GM12878 (cell line): ENCODE measurements at regions not wholly inside any gene's neighbourhood (a gene's known extent, or its start where the extent isn't known, plus 50 kb on each side); places are given as distances from the start of the nearest gene placed in this dataset.

Experiments
- ATAC-seq: fragments of 200-7000 bp; cut with Tn5 transposase; 3 replicates; pipeline ENCODE4 v1.9.1; 2020; ENCODE audit warnings: mild to moderate bottlenecking, moderate library complexity
- BruUV-seq: library from RNA; stranded (reverse); fragments of 400-500 nt; replicated peaks from 2 replicates; lab custom pipeline; 2021; lab: Mats Ljungman, UMichigan
- CTCF ChIA-PET: fragments of 300-600 bp; sonication (Branson Sonifier 250); formaldehyde crosslinking; extraction: SDS; loops from one replicate; lab custom pipeline; 2021; ENCODE audit warnings: inconsistent platforms; lab: Yijun Ruan, JAX
- POLR2A ChIA-PET: fragments of 350-600 bp; formaldehyde crosslinking; extraction: SDS; loops from one replicate; lab custom pipeline; 2021; ENCODE audit warnings: inconsistent platforms; lab: Charles Lee
- RAD21 ChIA-PET: fragments of 300-600 bp; sonication (Branson Sonifier 250); formaldehyde crosslinking; loops from one replicate; lab custom pipeline; 2023; ENCODE audit warnings: antibody characterized with exemption; ENCODE audit not compliant: unreplicated experiment; lab: Charles Lee
- SMC1A ChIA-PET: fragments of 300-600 bp; sonication (Branson Sonifier 250); formaldehyde crosslinking; loops from one replicate; lab custom pipeline; 2023; ENCODE audit not compliant: unreplicated experiment, uncharacterized antibody; lab: Charles Lee
- DNase-seq: peaks from one replicate; pipeline ENCODE4 v3.0.0-alpha.2; 2011; ENCODE audit warnings: low read depth, low spot score
- FAIRE-seq: peaks from 3 replicates; lab custom pipeline; 2011; peaks lifted over from hg19 to GRCh38; lab: Jason Lieb, UNC
- H2AFZ ChIP-seq: 2 replicates; pipeline ENCODE4 v1.6.0; 2011; ENCODE audit warnings: low read depth, low read length, control low read depth; ENCODE audit not compliant: control insufficient read depth
- H3K27ac ChIP-seq: 2 replicates; pipeline ENCODE4 v1.5.1; 2011; ENCODE audit warnings: control low read depth; ENCODE audit not compliant: control insufficient read depth, insufficient read depth
- H3K27me3 ChIP-seq, 2 experiments: replicated peaks in 1 of 2; 2 replicates each; pipeline versions ENCODE4 v1.6.0 to v1.6.1; 2011; ENCODE audit warnings: low read length in 1 of 2; ENCODE audit not compliant: control insufficient read depth in 2 of 2, insufficient read depth in 2 of 2
- H3K36me3 ChIP-seq, 2 experiments: 2 replicates each; pipeline ENCODE4 v1.5.1; 2011; ENCODE audit warnings: low read length in 1 of 2; ENCODE audit not compliant: control insufficient read depth in 2 of 2, insufficient read depth in 2 of 2
- H3K4me1 ChIP-seq: 2 replicates; pipeline ENCODE4 v1.6.1; 2011; ENCODE audit warnings: mild to moderate bottlenecking, low read length, moderate library complexity, mixed read lengths; ENCODE audit not compliant: control insufficient read depth, insufficient read depth
- H3K4me2 ChIP-seq: 2 replicates; pipeline ENCODE4 v1.6.0; 2011; ENCODE audit warnings: control low read depth; ENCODE audit not compliant: control insufficient read depth, insufficient read depth
- H3K4me3 ChIP-seq: fragments of 200-600 bp; sonication (generic); 2 replicates; pipeline ENCODE4 v1.5.1; 2016
- H3K79me2 ChIP-seq: 2 replicates; pipeline ENCODE4 v1.6.0; 2011; ENCODE audit warnings: low read length; ENCODE audit not compliant: control insufficient read depth, insufficient read depth
- H3K9ac ChIP-seq: 2 replicates; pipeline ENCODE4 v1.8.0; 2011; ENCODE audit warnings: low read length, control low read depth, mixed read lengths; ENCODE audit not compliant: control insufficient read depth, insufficient read depth
- H3K9me3 ChIP-seq: replicated peaks from 3 replicates; pipeline ENCODE4 v1.5.1; 2011; ENCODE audit warnings: mild to moderate bottlenecking, low read length; ENCODE audit not compliant: control insufficient read depth, insufficient read depth
- H4K20me1 ChIP-seq: 2 replicates; pipeline ENCODE4 v1.6.0; 2011; ENCODE audit not compliant: control insufficient read depth, insufficient read depth
- BACH1 ChIP-seq: fragments of 450-650 bp; IDR thresholded peaks from 2 replicates; pipeline ENCODE4 v1.6.1; 2017; ENCODE audit warnings: mild to moderate bottlenecking, borderline replicate concordance
- CBFB ChIP-seq: IDR thresholded peaks from 2 replicates; pipeline ENCODE4 v1.6.1; 2016; ENCODE audit warnings: antibody characterized with exemption, low read depth
- FOS ChIP-seq: IDR thresholded peaks from 3 replicates; pipeline ENCODE4 v1.6.1; 2011; ENCODE audit warnings: borderline replicate concordance; ENCODE audit not compliant: insufficient read length; ENCODE audit errors: extremely low read depth
- FOXK2 ChIP-seq: fragments of 450-650 bp; IDR thresholded peaks from 2 replicates; pipeline ENCODE4 v1.6.1; 2017; ENCODE audit warnings: mild to moderate bottlenecking, moderate library complexity
- HDAC6 ChIP-seq: fragments of 200-600 bp; sonication (generic); IDR thresholded peaks from one replicate; pipeline ENCODE4 v1.8.0; 2017; ENCODE audit warnings: antibody characterized with exemption; ENCODE audit not compliant: unreplicated experiment
- MAX ChIP-seq: IDR thresholded peaks from 2 replicates; pipeline ENCODE4 v1.6.1; 2012; ENCODE audit warnings: low read depth, low read length, improper control_type of control experiment
- NR2F1 ChIP-seq: fragments of 450-650 bp; conservative IDR thresholded peaks from 2 replicates; pipeline ENCODE4 v1.6.1; 2017; ENCODE audit warnings: mild to moderate bottlenecking
- RELA ChIP-seq: fragments of 450-650 bp; IDR thresholded peaks from 2 replicates; pipeline ENCODE4 v1.8.0; 2014; ENCODE audit warnings: borderline replicate concordance; ENCODE audit not compliant: partially characterized antibody
- SIN3A ChIP-seq: IDR thresholded peaks from 2 replicates; pipeline ENCODE4 v1.6.1; 2012; ENCODE audit warnings: low read depth, low read length, improper control_type of control experiment
- SIX5 ChIP-seq: IDR thresholded peaks from 2 replicates; pipeline ENCODE4 v1.6.1; 2011; ENCODE audit warnings: mild to moderate bottlenecking, low read depth, low read length, moderate library complexity; ENCODE audit not compliant: severe bottlenecking
- SREBF1 ChIP-seq: IDR thresholded peaks from 2 replicates; pipeline ENCODE4 v1.6.1; 2012; ENCODE audit warnings: mild to moderate bottlenecking, low read length
- TCF12 ChIP-seq: IDR thresholded peaks from 2 replicates; pipeline ENCODE4 v1.6.1; 2011; ENCODE audit warnings: low read depth, mild to moderate bottlenecking, low read length
- TCF7 ChIP-seq: IDR thresholded peaks from 2 replicates; pipeline ENCODE4 v1.6.1; 2014; ENCODE audit warnings: antibody characterized with exemption, borderline replicate concordance
- ZNF217 ChIP-seq: fragments of 450-650 bp; IDR thresholded peaks from 2 replicates; pipeline ENCODE4 v1.6.1; 2017; ENCODE audit warnings: antibody characterized with exemption, mild to moderate bottlenecking
- ZNF274 ChIP-seq: IDR thresholded peaks from one replicate; pipeline ENCODE4 v1.8.0; 2011; ENCODE audit not compliant: insufficient read length, insufficient read depth
- WGBS: methylation state at CpG from one replicate; pipeline ENCODE4 v1.1.6; 2016; ENCODE audit warnings: low lambda C conversion rate; ENCODE audit not compliant: insufficient replicate concordance, insufficient coverage; ENCODE audit errors: missing lambda C conversion rate; 5-methylcytosine and 5-hydroxymethylcytosine counted together
- in situ Hi-C: fragments of 300-500 bp; cut with MboI; formaldehyde crosslinking; loops from 9 replicates; pipeline ENCODE4 v1.14.3; 2018; ENCODE audit warnings: mixed read lengths
- intact Hi-C: fragments of 100-400 bp; cut with micrococcal nuclease; formaldehyde crosslinking; loops from one replicate; pipeline ENCODE4 v1.14.2; 2022; ENCODE audit not compliant: unreplicated experiment
- TF ChIP-seq, protein P1 (sequence below): fragments of 450-650 bp; IDR thresholded peaks from 2 replicates; pipeline ENCODE4 v1.6.1; 2017; ENCODE audit warnings: mild to moderate bottlenecking, moderate library complexity
- TF ChIP-seq, protein P2 (sequence below): fragments of 450-650 bp; IDR thresholded peaks from 2 replicates; pipeline ENCODE4 v1.6.1; 2017; ENCODE audit warnings: mild to moderate bottlenecking, moderate library complexity

- intact Hi-C loops (no loop called here), in situ Hi-C loops (no loop called here)
- H3K36me3 ChIP-seq, result no peaks in the 10 kb centered on the region
- WGBS, result 36% methylated on average over 23 of the region's 23 CpGs
- no peaks in the 10 kb centered on the region for H3K79me2 ChIP-seq
- H4K20me1 ChIP-seq, result no peaks in the 10 kb centered on the region
- no peak overlapping the region for H3K4me2 ChIP-seq
- no peaks in the 10 kb centered on the region for H3K9me3 ChIP-seq
- no peak overlapping the region for H3K4me3 ChIP-seq
- ChIA-PET CTCF (no interaction called here), SMC1A (no interaction called here), POLR2A (no interaction called here), RAD21 (no interaction called here)
- H3K27ac ChIP-seq, result no peak overlapping the region
- no peaks in the 10 kb centered on the region for H3K27me3 ChIP-seq
- DNase-seq (no peak), ATAC-seq (no peak), FAIRE-seq (no peak)
- H2AFZ ChIP-seq, result no peak overlapping the region
- no TSS peak for BruUV-seq
- H3K4me1 ChIP-seq, result no peaks in the 10 kb centered on the region
- H3K9ac ChIP-seq, result no peak overlapping the region
- TF ChIP-seq, protein P1, sequence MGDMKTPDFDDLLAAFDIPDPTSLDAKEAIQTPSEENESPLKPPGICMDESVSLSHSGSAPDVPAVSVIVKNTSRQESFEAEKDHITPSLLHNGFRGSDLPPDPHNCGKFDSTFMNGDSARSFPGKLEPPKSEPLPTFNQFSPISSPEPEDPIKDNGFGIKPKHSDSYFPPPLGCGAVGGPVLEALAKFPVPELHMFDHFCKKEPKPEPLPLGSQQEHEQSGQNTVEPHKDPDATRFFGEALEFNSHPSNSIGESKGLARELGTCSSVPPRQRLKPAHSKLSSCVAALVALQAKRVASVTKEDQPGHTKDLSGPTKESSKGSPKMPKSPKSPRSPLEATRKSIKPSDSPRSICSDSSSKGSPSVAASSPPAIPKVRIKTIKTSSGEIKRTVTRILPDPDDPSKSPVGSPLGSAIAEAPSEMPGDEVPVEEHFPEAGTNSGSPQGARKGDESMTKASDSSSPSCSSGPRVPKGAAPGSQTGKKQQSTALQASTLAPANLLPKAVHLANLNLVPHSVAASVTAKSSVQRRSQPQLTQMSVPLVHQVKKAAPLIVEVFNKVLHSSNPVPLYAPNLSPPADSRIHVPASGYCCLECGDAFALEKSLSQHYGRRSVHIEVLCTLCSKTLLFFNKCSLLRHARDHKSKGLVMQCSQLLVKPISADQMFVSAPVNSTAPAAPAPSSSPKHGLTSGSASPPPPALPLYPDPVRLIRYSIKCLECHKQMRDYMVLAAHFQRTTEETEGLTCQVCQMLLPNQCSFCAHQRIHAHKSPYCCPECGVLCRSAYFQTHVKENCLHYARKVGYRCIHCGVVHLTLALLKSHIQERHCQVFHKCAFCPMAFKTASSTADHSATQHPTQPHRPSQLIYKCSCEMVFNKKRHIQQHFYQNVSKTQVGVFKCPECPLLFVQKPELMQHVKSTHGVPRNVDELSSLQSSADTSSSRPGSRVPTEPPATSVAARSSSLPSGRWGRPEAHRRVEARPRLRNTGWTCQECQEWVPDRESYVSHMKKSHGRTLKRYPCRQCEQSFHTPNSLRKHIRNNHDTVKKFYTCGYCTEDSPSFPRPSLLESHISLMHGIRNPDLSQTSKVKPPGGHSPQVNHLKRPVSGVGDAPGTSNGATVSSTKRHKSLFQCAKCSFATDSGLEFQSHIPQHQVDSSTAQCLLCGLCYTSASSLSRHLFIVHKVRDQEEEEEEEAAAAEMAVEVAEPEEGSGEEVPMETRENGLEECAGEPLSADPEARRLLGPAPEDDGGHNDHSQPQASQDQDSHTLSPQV, result no peak
- TF ChIP-seq ZNF217, result no peak
- TF ChIP-seq TCF7, result no peak
- TF ChIP-seq ZNF274, result no peak
- TF ChIP-seq SIN3A, result no peak
- no peak for TF ChIP-seq FOXK2
- no peak for TF ChIP-seq SREBF1
- TF ChIP-seq FOS, result no peak
- no peak for TF ChIP-seq NR2F1
- no peak for TF ChIP-seq TCF12
- TF ChIP-seq MAX, result no peak
- TF ChIP-seq RELA, result no peak
- TF ChIP-seq, protein P2, sequence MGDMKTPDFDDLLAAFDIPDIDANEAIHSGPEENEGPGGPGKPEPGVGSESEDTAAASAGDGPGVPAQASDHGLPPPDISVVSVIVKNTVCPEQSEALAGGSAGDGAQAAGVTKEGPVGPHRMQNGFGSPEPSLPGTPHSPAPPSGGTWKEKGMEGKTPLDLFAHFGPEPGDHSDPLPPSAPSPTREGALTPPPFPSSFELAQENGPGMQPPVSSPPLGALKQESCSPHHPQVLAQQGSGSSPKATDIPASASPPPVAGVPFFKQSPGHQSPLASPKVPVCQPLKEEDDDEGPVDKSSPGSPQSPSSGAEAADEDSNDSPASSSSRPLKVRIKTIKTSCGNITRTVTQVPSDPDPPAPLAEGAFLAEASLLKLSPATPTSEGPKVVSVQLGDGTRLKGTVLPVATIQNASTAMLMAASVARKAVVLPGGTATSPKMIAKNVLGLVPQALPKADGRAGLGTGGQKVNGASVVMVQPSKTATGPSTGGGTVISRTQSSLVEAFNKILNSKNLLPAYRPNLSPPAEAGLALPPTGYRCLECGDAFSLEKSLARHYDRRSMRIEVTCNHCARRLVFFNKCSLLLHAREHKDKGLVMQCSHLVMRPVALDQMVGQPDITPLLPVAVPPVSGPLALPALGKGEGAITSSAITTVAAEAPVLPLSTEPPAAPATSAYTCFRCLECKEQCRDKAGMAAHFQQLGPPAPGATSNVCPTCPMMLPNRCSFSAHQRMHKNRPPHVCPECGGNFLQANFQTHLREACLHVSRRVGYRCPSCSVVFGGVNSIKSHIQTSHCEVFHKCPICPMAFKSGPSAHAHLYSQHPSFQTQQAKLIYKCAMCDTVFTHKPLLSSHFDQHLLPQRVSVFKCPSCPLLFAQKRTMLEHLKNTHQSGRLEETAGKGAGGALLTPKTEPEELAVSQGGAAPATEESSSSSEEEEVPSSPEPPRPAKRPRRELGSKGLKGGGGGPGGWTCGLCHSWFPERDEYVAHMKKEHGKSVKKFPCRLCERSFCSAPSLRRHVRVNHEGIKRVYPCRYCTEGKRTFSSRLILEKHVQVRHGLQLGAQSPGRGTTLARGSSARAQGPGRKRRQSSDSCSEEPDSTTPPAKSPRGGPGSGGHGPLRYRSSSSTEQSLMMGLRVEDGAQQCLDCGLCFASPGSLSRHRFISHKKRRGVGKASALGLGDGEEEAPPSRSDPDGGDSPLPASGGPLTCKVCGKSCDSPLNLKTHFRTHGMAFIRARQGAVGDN, result no peak
- no peak for TF ChIP-seq HDAC6
- no peak for TF ChIP-seq CBFB
- TF ChIP-seq SIX5, result no peak
- TF ChIP-seq BACH1, result no peak
- TF ChIP-seq, all 136 proteins: peak for 0
Observed at GRCh38 chr14:101033446-101034165, 130.1 kb upstream of the RTL1 start.
